ENCODE measurements at regions not wholly inside any gene's neighbourhood (a gene's known extent, or its start where the extent isn't known, plus 50 kb on each side); places are given as distances from the start of the nearest gene placed in this dataset.

- H3K9me3 ChIP-seq (ENCODE audit: low read depth) = no peaks in the 10 kb centered on the region
- no peak overlapping the region for H3K27ac ChIP-seq
- DNase-seq (ENCODE audit: low spot score) = no peak
- H3K79me2 ChIP-seq = no peaks in the 10 kb centered on the region
- no peak overlapping the region for H3K4me3 ChIP-seq
- no peaks in the 10 kb centered on the region for H3K27me3 ChIP-seq
- no peaks in the 10 kb centered on the region for H3K9me2 ChIP-seq (replicated peaks; ENCODE audit: insufficient read depth)
- H3K36me3 ChIP-seq (replicated peaks; ENCODE audit: insufficient read depth, low read depth) = no peaks in the 10 kb centered on the region
- no peak overlapping the region for H3K4me2 ChIP-seq
- TF ChIP-seq EZH2phosphoT487 (IDR thresholded peaks at IDR 0.05; ENCODE audit: low read depth, severe bottlenecking, unreplicated experiment) = no peak
- no peak for TF ChIP-seq CTCF (IDR thresholded peaks at IDR 0.05; ENCODE audit: poor library complexity)
- no peak for TF ChIP-seq EZH2 (IDR thresholded peaks at IDR 0.05; ENCODE audit: borderline replicate concordance)
- H3K4me1 ChIP-seq (ENCODE audit: insufficient read depth) = no peaks in the 10 kb centered on the region
- no peak overlapping the region for H2AFZ ChIP-seq
- H4K20me1 ChIP-seq (ENCODE audit: insufficient read depth, poor library complexity, severe bottlenecking) = no peaks in the 10 kb centered on the region
Measured at GRCh38 chr6:91023529-91023928, 436.7 kb upstream of the MAP3K7 start.

GRCh38 chr6:91020744-91021143 is 433.9 kb upstream of the MAP3K7 start:
- H3K4me1 ChIP-seq (ENCODE audit: insufficient read depth) = no peaks in the 10 kb centered on the region
- H3K27ac ChIP-seq = no peak overlapping the region
- H3K27me3 ChIP-seq = no peaks in the 10 kb centered on the region
- WGBS (ENCODE audit: low lambda C conversion rate, missing lambda C conversion rate) = 35% methylated on average over 1 of the region's 1 CpG
- H4K20me1 ChIP-seq (ENCODE audit: insufficient read depth, poor library complexity, severe bottlenecking) = no peaks in the 10 kb centered on the region
- H3K9me3 ChIP-seq (ENCODE audit: low read depth) = no peaks in the 10 kb centered on the region
- H3K36me3 ChIP-seq (replicated peaks; ENCODE audit: insufficient read depth, low read depth) = no peaks in the 10 kb centered on the region
- no peaks in the 10 kb centered on the region for H3K9me2 ChIP-seq (replicated peaks; ENCODE audit: insufficient read depth)
- H3K79me2 ChIP-seq = no peaks in the 10 kb centered on the region
- H2AFZ ChIP-seq = no peak overlapping the region
- DNase-seq (ENCODE audit: low spot score) = no peak
- no peak overlapping the region for H3K4me2 ChIP-seq
- TF ChIP-seq EZH2 (IDR thresholded peaks at IDR 0.05; ENCODE audit: borderline replicate concordance) (no peak), CTCF (IDR thresholded peaks at IDR 0.05; ENCODE audit: poor library complexity) (no peak), EZH2phosphoT487 (IDR thresholded peaks at IDR 0.05; ENCODE audit: low read depth, severe bottlenecking, unreplicated experiment) (no peak)
- no peak overlapping the region for H3K4me3 ChIP-seq

- Histone ChIP-seq H4K20me1 (ENCODE audit: insufficient read depth, poor library complexity, severe bottlenecking) (no peaks in the 10 kb centered on the region), H3K4me2 (no peak overlapping the region), H3K27ac (no peak overlapping the region), H3K4me3 (no peak overlapping the region), H3K36me3 (replicated peaks; ENCODE audit: insufficient read depth, low read depth) (no peaks in the 10 kb centered on the region), H3K4me1 (ENCODE audit: insufficient read depth) (no peaks in the 10 kb centered on the region), H3K79me2 (no peaks in the 10 kb centered on the region), H2AFZ (no peak overlapping the region), H3K27me3 (no peaks in the 10 kb centered on the region), H3K9me3 (ENCODE audit: low read depth) (no peaks in the 10 kb centered on the region), H3K9me2 (replicated peaks; ENCODE audit: insufficient read depth) (no peaks in the 10 kb centered on the region)
- WGBS (ENCODE audit: low lambda C conversion rate, missing lambda C conversion rate) = 96% methylated on average over 3 of the region's 3 CpGs
- TF ChIP-seq CTCF (IDR thresholded peaks at IDR 0.05; ENCODE audit: poor library complexity) = no peak
- no peak for TF ChIP-seq EZH2 (IDR thresholded peaks at IDR 0.05; ENCODE audit: borderline replicate concordance)
- no peak for TF ChIP-seq EZH2phosphoT487 (IDR thresholded peaks at IDR 0.05; ENCODE audit: low read depth, severe bottlenecking, unreplicated experiment)
- DNase-seq (ENCODE audit: low spot score) = no peak
Measured at GRCh38 chr6:91018586-91018985, 431.7 kb upstream of the MAP3K7 start.

GRCh38 chr6:91013511-91013910 is 426.6 kb upstream of the MAP3K7 start:
- Histone ChIP-seq H4K20me1 (ENCODE audit: insufficient read depth, poor library complexity, severe bottlenecking) (no peaks in the 10 kb centered on the region), H3K79me2 (no peaks in the 10 kb centered on the region), H2AFZ (no peak overlapping the region), H3K4me1 (ENCODE audit: insufficient read depth) (no peaks in the 10 kb centered on the region), H3K27ac (no peak overlapping the region), H3K36me3 (replicated peaks; ENCODE audit: insufficient read depth, low read depth) (no peaks in the 10 kb centered on the region), H3K9me3 (ENCODE audit: low read depth) (no peaks in the 10 kb centered on the region), H3K4me3 (no peak overlapping the region), H3K9me2 (replicated peaks; ENCODE audit: insufficient read depth) (no peaks in the 10 kb centered on the region), H3K4me2 (no peak overlapping the region), H3K27me3 (no peaks in the 10 kb centered on the region)
- no peak for TF ChIP-seq EZH2 (IDR thresholded peaks at IDR 0.05; ENCODE audit: borderline replicate concordance)
- TF ChIP-seq CTCF (IDR thresholded peaks at IDR 0.05; ENCODE audit: poor library complexity) = no peak
- no peak for TF ChIP-seq EZH2phosphoT487 (IDR thresholded peaks at IDR 0.05; ENCODE audit: low read depth, severe bottlenecking, unreplicated experiment)
- DNase-seq (ENCODE audit: low spot score) = no peak

Measured in hepatocyte (in vitro differentiated cells).